ENCODE measurements at regions not wholly inside any gene's neighbourhood (a gene's known extent, or its start where the extent isn't known, plus 50 kb on each side); places are given as distances from the start of the nearest gene placed in this dataset.

GRCh38 chr11:32216749-32217148 lies 125.9 kb downstream of the RCN1 start:
- no peaks in the 10 kb centered on the region for H3K9me3 Mint-ChIP-seq
- no peak for DNase-seq (ENCODE audit: low spot score in 2 of 2)
- H3K27ac Mint-ChIP-seq (ENCODE audit: low read depth), result no peak overlapping the region
- H3K4me3 Mint-ChIP-seq, result no peak overlapping the region
- no peaks in the 10 kb centered on the region for H3K4me1 Mint-ChIP-seq
- peaks cover 12% of the 10 kb centered on the region for H3K27me3 Mint-ChIP-seq
- ATAC-seq (replicated peaks; ENCODE audit: extremely low read depth, poor library complexity, severe bottlenecking), result no peak
- H3K36me3 Mint-ChIP-seq (ENCODE audit: insufficient read depth), result no peaks in the 10 kb centered on the region

- Mint-ChIP-seq H3K4me3 (no peak overlapping the region), H3K36me3 (ENCODE audit: insufficient read depth) (no peaks in the 10 kb centered on the region), H3K27ac (ENCODE audit: low read depth) (no peak overlapping the region), H3K27me3 (peaks cover 12% of the 10 kb centered on the region), H3K4me1 (no peaks in the 10 kb centered on the region), H3K9me3 (no peaks in the 10 kb centered on the region)
- DNase-seq (ENCODE audit: low spot score in 2 of 2) (no peak), ATAC-seq (replicated peaks; ENCODE audit: extremely low read depth, poor library complexity, severe bottlenecking) (no peak)
These were observed 128.4 kb downstream of the RCN1 start for GRCh38 chr11:32219320-32219719.

GRCh38 chr11:32221476-32222032 lies 130.7 kb downstream of the RCN1 start:
- ATAC-seq (replicated peaks; ENCODE audit: extremely low read depth, poor library complexity, severe bottlenecking) (no peak), DNase-seq (ENCODE audit: low spot score in 2 of 2) (no peak)
- H3K36me3 Mint-ChIP-seq (ENCODE audit: insufficient read depth), result no peaks in the 10 kb centered on the region
- peaks cover 25% of the 10 kb centered on the region for H3K27me3 Mint-ChIP-seq
- H3K27ac Mint-ChIP-seq (ENCODE audit: low read depth), result no peak overlapping the region
- H3K9me3 Mint-ChIP-seq, result no peaks in the 10 kb centered on the region
- H3K4me1 Mint-ChIP-seq, result no peaks in the 10 kb centered on the region
- no peak overlapping the region for H3K4me3 Mint-ChIP-seq

- Mint-ChIP-seq H3K4me3 (no peak overlapping the region), H3K9me3 (no peaks in the 10 kb centered on the region), H3K4me1 (no peaks in the 10 kb centered on the region), H3K27me3 (peaks cover 32% of the 10 kb centered on the region), H3K27ac (ENCODE audit: low read depth) (no peak overlapping the region), H3K36me3 (ENCODE audit: insufficient read depth) (no peaks in the 10 kb centered on the region)
- ATAC-seq (replicated peaks; ENCODE audit: extremely low read depth, poor library complexity, severe bottlenecking) (no peak), DNase-seq (ENCODE audit: low spot score in 2 of 2) (no peak)
These were observed 133.7 kb downstream of the RCN1 start for GRCh38 chr11:32224580-32224979.

- ATAC-seq (replicated peaks; ENCODE audit: extremely low read depth, poor library complexity, severe bottlenecking), result no peak
- H3K36me3 Mint-ChIP-seq (ENCODE audit: insufficient read depth), result no peaks in the 10 kb centered on the region
- H3K27me3 Mint-ChIP-seq, result peaks cover 32% of the 10 kb centered on the region
- H3K4me3 Mint-ChIP-seq, result no peak overlapping the region
- no peaks in the 10 kb centered on the region for H3K9me3 Mint-ChIP-seq
- no peak for DNase-seq (ENCODE audit: low spot score in 2 of 2)
- H3K27ac Mint-ChIP-seq (ENCODE audit: low read depth), result no peak overlapping the region
- no peaks in the 10 kb centered on the region for H3K4me1 Mint-ChIP-seq
These were observed 134.9 kb downstream of the RCN1 start for GRCh38 chr11:32225571-32226285.

- Mint-ChIP-seq H3K27ac (ENCODE audit: low read depth) (no peak overlapping the region), H3K4me3 (no peak overlapping the region), H3K27me3 (peaks cover 34% of the 10 kb centered on the region), H3K36me3 (ENCODE audit: insufficient read depth) (no peaks in the 10 kb centered on the region), H3K9me3 (no peaks in the 10 kb centered on the region), H3K4me1 (no peaks in the 10 kb centered on the region)
- DNase-seq (ENCODE audit: low spot score in 2 of 2) (no peak), ATAC-seq (replicated peaks; ENCODE audit: extremely low read depth, poor library complexity, severe bottlenecking) (no peak)
These were observed 135.6 kb downstream of the RCN1 start for GRCh38 chr11:32226480-32226879.

- peaks cover 60% of the 10 kb centered on the region for H3K27me3 Mint-ChIP-seq
- no peak for ATAC-seq (replicated peaks; ENCODE audit: extremely low read depth, poor library complexity, severe bottlenecking)
- no peak overlapping the region for H3K27ac Mint-ChIP-seq (ENCODE audit: low read depth)
- H3K4me3 Mint-ChIP-seq, result no peak overlapping the region
- no peaks in the 10 kb centered on the region for H3K9me3 Mint-ChIP-seq
- no peaks in the 10 kb centered on the region for H3K4me1 Mint-ChIP-seq
- DNase-seq (ENCODE audit: low spot score in 2 of 2), result no peak
- no peaks in the 10 kb centered on the region for H3K36me3 Mint-ChIP-seq (ENCODE audit: insufficient read depth)
These were observed 138.8 kb downstream of the RCN1 start for GRCh38 chr11:32229576-32230240.

GRCh38 chr11:32231909-32232493 lies 141.1 kb downstream of the RCN1 start:
- no peak overlapping the region for H3K4me3 Mint-ChIP-seq
- no peaks in the 10 kb centered on the region for H3K4me1 Mint-ChIP-seq

GRCh38 chr11:32232516-32232915 lies 141.6 kb downstream of the RCN1 start:
- DNase-seq (ENCODE audit: low spot score in 2 of 2) (no peak), ATAC-seq (replicated peaks; ENCODE audit: extremely low read depth, poor library complexity, severe bottlenecking) (no peak)
- Mint-ChIP-seq H3K27ac (ENCODE audit: low read depth) (no peak overlapping the region), H3K9me3 (no peaks in the 10 kb centered on the region), H3K4me1 (no peaks in the 10 kb centered on the region), H3K27me3 (peaks cover 62% of the 10 kb centered on the region), H3K4me3 (no peak overlapping the region), H3K36me3 (ENCODE audit: insufficient read depth) (no peaks in the 10 kb centered on the region)

More at GRCh38 chr11:32231909-32232493, 141.1 kb downstream of the RCN1 start:
- no peaks in the 10 kb centered on the region for H3K36me3 Mint-ChIP-seq (ENCODE audit: insufficient read depth)
- ATAC-seq (replicated peaks; ENCODE audit: extremely low read depth, poor library complexity, severe bottlenecking) (no peak), DNase-seq (ENCODE audit: low spot score in 2 of 2) (no peak)
- H3K27ac Mint-ChIP-seq (ENCODE audit: low read depth), result no peak overlapping the region
- H3K27me3 Mint-ChIP-seq, result peaks cover 60% of the 10 kb centered on the region
- H3K9me3 Mint-ChIP-seq, result no peaks in the 10 kb centered on the region

- Mint-ChIP-seq H3K36me3 (ENCODE audit: insufficient read depth) (no peaks in the 10 kb centered on the region), H3K9me3 (no peaks in the 10 kb centered on the region), H3K4me1 (no peaks in the 10 kb centered on the region), H3K27me3 (peaks cover 70% of the 10 kb centered on the region), H3K27ac (ENCODE audit: low read depth) (no peak overlapping the region), H3K4me3 (no peak overlapping the region)
- ATAC-seq (replicated peaks; ENCODE audit: extremely low read depth, poor library complexity, severe bottlenecking) (no peak), DNase-seq (ENCODE audit: low spot score in 2 of 2) (no peak)
These were observed 142.4 kb downstream of the RCN1 start for GRCh38 chr11:32233276-32233675.

- no peak overlapping the region for H3K4me3 Mint-ChIP-seq
- H3K4me1 Mint-ChIP-seq, result no peaks in the 10 kb centered on the region
- no peaks in the 10 kb centered on the region for H3K9me3 Mint-ChIP-seq
- ATAC-seq (replicated peaks; ENCODE audit: extremely low read depth, poor library complexity, severe bottlenecking), result no peak
- H3K27ac Mint-ChIP-seq (ENCODE audit: low read depth), result no peak overlapping the region
- H3K27me3 Mint-ChIP-seq, result peaks cover 75% of the 10 kb centered on the region
- no peaks in the 10 kb centered on the region for H3K36me3 Mint-ChIP-seq (ENCODE audit: insufficient read depth)
- no peak for DNase-seq (ENCODE audit: low spot score in 2 of 2)
These were observed 143.1 kb downstream of the RCN1 start for GRCh38 chr11:32233928-32234327.

- H3K27ac Mint-ChIP-seq (ENCODE audit: low read depth), result no peak overlapping the region
- no peaks in the 10 kb centered on the region for H3K9me3 Mint-ChIP-seq
- H3K4me1 Mint-ChIP-seq, result no peaks in the 10 kb centered on the region
- H3K27me3 Mint-ChIP-seq, result no peaks in the 10 kb centered on the region
- no peaks in the 10 kb centered on the region for H3K36me3 Mint-ChIP-seq (ENCODE audit: insufficient read depth)
- ATAC-seq (replicated peaks; ENCODE audit: extremely low read depth, poor library complexity, severe bottlenecking) (no peak), DNase-seq (ENCODE audit: low spot score in 2 of 2) (no peak)
- no peak overlapping the region for H3K4me3 Mint-ChIP-seq
These were observed 153.6 kb downstream of the RCN1 start for GRCh38 chr11:32244453-32244852.

GRCh38 chr11:32253706-32254105 lies 162.8 kb downstream of the RCN1 start:
- DNase-seq (ENCODE audit: low spot score in 2 of 2) (no peak), ATAC-seq (replicated peaks; ENCODE audit: extremely low read depth, poor library complexity, severe bottlenecking) (no peak)
- Mint-ChIP-seq H3K4me3 (no peak overlapping the region), H3K36me3 (ENCODE audit: insufficient read depth) (no peaks in the 10 kb centered on the region), H3K27ac (ENCODE audit: low read depth) (no peak overlapping the region), H3K27me3 (peaks cover 32% of the 10 kb centered on the region), H3K4me1 (no peaks in the 10 kb centered on the region), H3K9me3 (no peaks in the 10 kb centered on the region)
